Breast epithelium (tissue), 3 donors: ENCODE measurements at regions not wholly inside any gene's neighbourhood (a gene's known extent, or its start where the extent isn't known, plus 50 kb on each side); places are given as distances from the start of the nearest gene placed in this dataset.

Experiments used
- POLR2A ChIP-seq: fragments of 450-650 bp; IDR thresholded peaks from one replicate; pipeline ENCODE4 v1.6.1; 2016; ENCODE audit warnings: antibody characterized with exemption, mild to moderate bottlenecking, moderate library complexity
- POLR2AphosphoS5 ChIP-seq, 3 donors: sonication (generic); formaldehyde crosslinking; IDR thresholded peaks; one replicate each; pipeline ENCODE4 v1.6.1; 2017; ENCODE audit warnings: antibody characterized with exemption in 3 of 3
- TF ChIP-seq, protein P1 (sequence below), 3 donors: fragments of 450-650 bp; IDR thresholded peaks; one replicate each; pipeline ENCODE4 v1.5.1; 2016 to 2017; ENCODE audit warnings: antibody characterized with exemption in 3 of 3, mild to moderate bottlenecking in 3 of 3, moderate library complexity in 3 of 3

DNA sequence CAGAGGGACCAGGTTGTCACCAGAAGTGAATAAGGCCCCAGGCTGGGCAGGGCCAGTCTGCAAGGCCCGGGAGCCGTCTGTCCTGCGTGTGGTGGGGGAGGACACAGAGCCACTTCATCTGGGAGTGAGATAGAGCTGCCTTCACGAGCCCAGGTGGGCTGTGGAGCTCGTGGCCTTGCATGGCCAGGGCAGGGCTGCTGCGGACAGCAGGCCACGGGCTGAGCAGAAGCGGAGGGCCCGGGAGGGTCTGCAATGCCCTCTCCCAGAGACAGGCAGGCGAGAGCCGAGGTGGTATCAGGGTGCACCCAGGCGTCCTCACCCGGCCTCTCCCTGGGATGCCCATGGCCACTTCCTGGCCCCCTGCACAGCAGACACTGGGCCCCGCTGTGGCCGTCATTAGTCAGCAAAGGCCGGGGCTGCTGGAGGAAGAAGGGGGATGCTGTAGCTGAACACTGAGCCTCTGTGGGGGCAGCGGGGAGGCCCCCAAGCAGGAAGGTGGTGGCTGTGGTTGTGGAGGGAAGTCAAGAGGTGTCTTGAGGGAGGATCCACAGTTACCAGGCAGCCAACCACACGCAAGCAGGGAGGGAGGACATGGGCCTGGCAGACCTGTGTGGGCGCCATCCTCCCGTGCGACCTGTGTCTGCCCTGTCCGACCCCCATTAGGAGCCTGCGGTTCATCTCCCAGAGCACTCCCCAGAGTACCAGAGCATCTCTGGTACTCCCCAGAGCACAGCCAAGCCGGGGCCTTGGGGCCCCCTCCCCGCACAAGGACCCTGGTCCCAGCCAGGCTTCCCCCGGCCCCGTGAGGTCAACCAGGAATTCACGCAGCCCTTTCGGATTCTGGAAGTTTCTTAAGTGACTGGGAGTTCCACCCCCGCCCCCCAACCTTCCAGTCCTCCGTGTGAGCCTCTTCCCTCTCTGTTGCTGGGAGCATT is 1109.5 kb downstream of the BRD1 start:
- no peak for TF ChIP-seq POLR2AphosphoS5 (IDR thresholded peaks at IDR 0.05)
- TF ChIP-seq, protein P1, sequence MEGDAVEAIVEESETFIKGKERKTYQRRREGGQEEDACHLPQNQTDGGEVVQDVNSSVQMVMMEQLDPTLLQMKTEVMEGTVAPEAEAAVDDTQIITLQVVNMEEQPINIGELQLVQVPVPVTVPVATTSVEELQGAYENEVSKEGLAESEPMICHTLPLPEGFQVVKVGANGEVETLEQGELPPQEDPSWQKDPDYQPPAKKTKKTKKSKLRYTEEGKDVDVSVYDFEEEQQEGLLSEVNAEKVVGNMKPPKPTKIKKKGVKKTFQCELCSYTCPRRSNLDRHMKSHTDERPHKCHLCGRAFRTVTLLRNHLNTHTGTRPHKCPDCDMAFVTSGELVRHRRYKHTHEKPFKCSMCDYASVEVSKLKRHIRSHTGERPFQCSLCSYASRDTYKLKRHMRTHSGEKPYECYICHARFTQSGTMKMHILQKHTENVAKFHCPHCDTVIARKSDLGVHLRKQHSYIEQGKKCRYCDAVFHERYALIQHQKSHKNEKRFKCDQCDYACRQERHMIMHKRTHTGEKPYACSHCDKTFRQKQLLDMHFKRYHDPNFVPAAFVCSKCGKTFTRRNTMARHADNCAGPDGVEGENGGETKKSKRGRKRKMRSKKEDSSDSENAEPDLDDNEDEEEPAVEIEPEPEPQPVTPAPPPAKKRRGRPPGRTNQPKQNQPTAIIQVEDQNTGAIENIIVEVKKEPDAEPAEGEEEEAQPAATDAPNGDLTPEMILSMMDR (IDR thresholded peaks at IDR 0.05) = no peak
- TF ChIP-seq POLR2A = no peak
